ENCODE measurements at regions not wholly inside any gene's neighbourhood (a gene's known extent, or its start where the extent isn't known, plus 50 kb on each side); places are given as distances from the start of the nearest gene placed in this dataset.

DNA sequence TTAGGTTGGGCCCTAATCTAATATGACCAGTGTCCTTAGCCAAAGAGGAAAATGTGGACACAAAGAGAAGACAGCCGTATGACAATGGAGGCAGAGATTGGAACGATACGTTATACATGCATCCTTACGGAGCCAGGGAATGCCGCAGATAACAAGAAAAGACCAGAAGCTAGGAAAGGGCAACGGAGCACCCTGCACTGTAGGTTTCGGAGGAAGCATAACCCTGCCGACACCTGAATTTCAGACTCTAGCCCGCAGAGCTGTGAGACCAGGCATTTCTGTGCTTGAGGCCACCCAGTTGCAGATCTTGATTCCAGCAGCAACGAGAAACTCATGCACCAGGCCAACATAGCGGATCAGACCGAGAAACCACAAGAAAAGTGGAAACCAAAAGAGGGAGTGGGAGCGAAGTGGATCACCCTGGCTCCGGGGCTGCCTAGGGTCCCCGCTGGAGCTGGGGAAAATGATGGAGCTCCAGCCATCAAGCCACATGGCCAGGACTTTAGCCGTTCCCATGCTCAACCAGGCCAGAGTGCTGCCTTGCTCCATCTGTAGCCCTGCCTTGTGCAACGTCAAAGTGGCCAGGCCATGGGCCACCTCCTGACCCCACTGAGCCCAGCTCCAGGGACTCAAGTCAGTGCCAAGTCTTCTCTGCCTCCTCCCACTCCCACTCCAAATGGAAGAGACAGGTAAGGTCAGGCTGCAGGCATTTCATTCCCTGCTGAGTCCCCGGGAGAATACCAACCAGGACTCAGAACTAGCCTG, 51.7 kb upstream of the RPL38 start:
- DNase-seq = no peak

DNA sequence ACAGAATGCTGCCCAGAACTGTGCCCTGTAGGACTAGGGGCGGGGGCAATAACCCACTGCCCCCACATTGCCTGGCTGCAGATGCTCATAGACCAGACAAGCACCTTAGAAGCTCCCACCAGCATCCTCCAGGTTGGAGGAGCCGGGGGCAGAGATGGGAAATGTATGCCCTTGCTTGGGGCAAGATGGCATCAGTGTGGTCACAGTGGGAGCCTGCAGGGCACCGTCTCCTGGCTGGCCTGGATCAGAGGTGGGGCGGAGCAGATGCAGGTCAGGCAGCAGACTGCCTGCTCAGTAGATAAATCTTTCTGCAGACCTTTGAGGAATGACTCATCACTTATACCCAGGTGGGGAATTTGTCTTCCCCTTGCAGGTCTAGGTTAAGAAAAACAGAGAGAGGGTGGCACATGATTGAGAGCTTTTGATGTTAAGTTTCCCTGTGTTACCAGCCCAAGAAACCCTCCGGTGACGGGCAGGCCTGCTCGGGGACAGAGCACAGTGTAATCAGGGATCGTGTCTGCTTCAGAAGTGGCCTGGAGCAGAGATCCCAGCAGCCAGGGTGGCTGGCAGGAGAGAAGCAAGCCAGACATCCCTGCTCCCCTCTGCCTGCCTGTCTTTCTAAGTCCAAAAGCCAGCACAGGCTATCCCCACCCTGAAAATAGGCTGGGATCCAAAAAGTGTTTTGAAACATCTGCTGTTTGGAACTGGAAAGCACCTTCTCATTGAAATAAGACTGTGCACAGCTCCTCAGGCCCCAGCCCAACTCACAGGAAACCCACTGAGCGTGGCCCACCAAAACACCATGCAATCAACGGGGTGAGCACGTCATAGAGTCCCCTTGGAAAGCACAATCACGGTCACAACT, 50.7 kb upstream of the RPL38 start:
- no peak for DNase-seq

DNA sequence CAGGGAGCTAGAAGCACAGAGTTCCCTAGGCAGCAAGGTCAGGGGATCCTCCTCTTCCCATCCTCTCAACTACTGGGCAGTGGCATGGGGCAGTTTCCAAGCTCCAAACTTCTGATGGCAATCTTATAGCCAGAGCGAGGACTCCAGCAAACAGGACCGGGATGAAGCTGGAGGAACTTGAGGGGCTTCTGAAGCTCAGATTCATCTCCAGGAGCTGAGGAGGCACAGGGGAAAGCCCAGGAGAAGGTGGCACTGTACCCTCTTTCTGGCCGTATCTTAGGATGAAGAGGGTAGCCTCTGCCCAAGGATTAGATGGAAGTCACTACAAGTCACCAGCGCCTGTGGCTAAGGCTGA, 50.0 kb upstream of the RPL38 start:
- DNase-seq = no peak
